Smooth muscle cell (in vitro differentiated cells): ENCODE measurements at regions not wholly inside any gene's neighbourhood (a gene's known extent, or its start where the extent isn't known, plus 50 kb on each side); places are given as distances from the start of the nearest gene placed in this dataset.

Experiments used
- DNase-seq: peaks from one replicate; lab custom pipeline; 2025; ENCODE audit not compliant: unreplicated experiment; lab: John Stamatoyannopoulos, UW
- H2AFZ ChIP-seq: fragments of 200-600 bp; sonication (generic); 2 replicates; pipeline ENCODE4 v1.6.0; 2016; ENCODE audit warnings: antibody characterized with exemption, low read depth, mild to moderate bottlenecking
- H3F3A ChIP-seq: fragments of 200-600 bp; sonication (generic); 2 replicates; pipeline ENCODE4 v1.6.0; 2017; ENCODE audit warnings: antibody characterized with exemption, low read depth
- H3K27ac ChIP-seq: fragments of 200-600 bp; sonication (generic); 2 replicates; pipeline ENCODE4 v1.5.1; 2016; ENCODE audit warnings: low read depth, mild to moderate bottlenecking
- H3K27me3 ChIP-seq: fragments of 200-600 bp; sonication (generic); 2 replicates; pipeline ENCODE4 v1.6.1; 2016; ENCODE audit warnings: low read depth, mild to moderate bottlenecking
- H3K36me3 ChIP-seq: fragments of 200-600 bp; sonication (generic); 2 replicates; pipeline ENCODE4 v1.5.1; 2016; ENCODE audit warnings: low read depth
- H3K4me1 ChIP-seq: fragments of 200-600 bp; sonication (generic); 2 replicates; pipeline ENCODE4 v1.5.1; 2016; ENCODE audit warnings: low read depth
- H3K4me2 ChIP-seq: fragments of 200-600 bp; sonication (generic); 2 replicates; pipeline ENCODE4 v1.6.0; 2016; ENCODE audit warnings: mild to moderate bottlenecking
- H3K4me3 ChIP-seq: fragments of 200-600 bp; sonication (generic); 2 replicates; pipeline ENCODE4 v1.5.1; 2016; ENCODE audit warnings: mild to moderate bottlenecking
- H3K79me2 ChIP-seq: fragments of 200-600 bp; sonication (generic); 2 replicates; pipeline ENCODE4 v1.6.0; 2016; ENCODE audit warnings: low read depth, mild to moderate bottlenecking
- H3K9ac ChIP-seq: fragments of 200-600 bp; sonication (generic); 2 replicates; pipeline ENCODE4 v1.6.0; 2016; ENCODE audit warnings: low read depth
- H3K9me3 ChIP-seq: fragments of 200-600 bp; sonication (generic); replicated peaks from 2 replicates; pipeline ENCODE4 v1.5.1; 2016; ENCODE audit warnings: low read depth
- H4K20me1 ChIP-seq: fragments of 200-600 bp; sonication (generic); 2 replicates; pipeline ENCODE4 v1.6.0; 2016; ENCODE audit warnings: low read depth
- WGBS: methylation state at CpG from one replicate; pipeline ENCODE4 v1.1.7; 2016; ENCODE audit warnings: low lambda C conversion rate; 5-methylcytosine and 5-hydroxymethylcytosine counted together
- TF ChIP-seq, protein P1 (sequence below): fragments of 200-600 bp; sonication (generic); IDR thresholded peaks from 2 replicates; pipeline ENCODE4 v1.5.1; 2017; ENCODE audit warnings: borderline replicate concordance, mild to moderate bottlenecking, antibody characterized with exemption; ENCODE audit not compliant: insufficient read depth, poor library complexity, severe bottlenecking

DNA sequence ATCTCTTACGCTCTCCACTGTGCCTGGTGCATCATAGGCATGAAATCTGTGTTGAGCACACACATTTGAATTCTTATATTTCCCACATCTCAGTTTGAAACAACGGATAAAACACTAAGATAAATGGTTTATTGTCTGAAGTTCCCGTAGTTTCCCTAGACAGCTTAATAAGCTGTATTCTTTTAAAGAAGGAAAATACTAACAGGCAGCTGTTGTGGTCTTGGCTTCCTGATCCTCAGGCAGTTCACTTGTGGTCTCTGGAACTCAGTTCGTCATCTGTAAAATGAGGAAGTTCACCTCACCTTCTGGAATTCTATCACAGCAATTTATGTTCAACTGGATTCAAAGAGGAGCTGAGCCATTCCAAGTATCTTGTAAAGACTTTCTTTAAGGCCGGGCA, 1805.6 kb upstream of the TENM3 start:
- H3K27me3 ChIP-seq, result no peaks in the 10 kb centered on the region
- H3K9me3 ChIP-seq, result no peaks in the 10 kb centered on the region
- TF ChIP-seq, protein P1, sequence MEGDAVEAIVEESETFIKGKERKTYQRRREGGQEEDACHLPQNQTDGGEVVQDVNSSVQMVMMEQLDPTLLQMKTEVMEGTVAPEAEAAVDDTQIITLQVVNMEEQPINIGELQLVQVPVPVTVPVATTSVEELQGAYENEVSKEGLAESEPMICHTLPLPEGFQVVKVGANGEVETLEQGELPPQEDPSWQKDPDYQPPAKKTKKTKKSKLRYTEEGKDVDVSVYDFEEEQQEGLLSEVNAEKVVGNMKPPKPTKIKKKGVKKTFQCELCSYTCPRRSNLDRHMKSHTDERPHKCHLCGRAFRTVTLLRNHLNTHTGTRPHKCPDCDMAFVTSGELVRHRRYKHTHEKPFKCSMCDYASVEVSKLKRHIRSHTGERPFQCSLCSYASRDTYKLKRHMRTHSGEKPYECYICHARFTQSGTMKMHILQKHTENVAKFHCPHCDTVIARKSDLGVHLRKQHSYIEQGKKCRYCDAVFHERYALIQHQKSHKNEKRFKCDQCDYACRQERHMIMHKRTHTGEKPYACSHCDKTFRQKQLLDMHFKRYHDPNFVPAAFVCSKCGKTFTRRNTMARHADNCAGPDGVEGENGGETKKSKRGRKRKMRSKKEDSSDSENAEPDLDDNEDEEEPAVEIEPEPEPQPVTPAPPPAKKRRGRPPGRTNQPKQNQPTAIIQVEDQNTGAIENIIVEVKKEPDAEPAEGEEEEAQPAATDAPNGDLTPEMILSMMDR, result no peak
- no peak overlapping the region for H2AFZ ChIP-seq
- H3F3A ChIP-seq, result no peaks in the 10 kb centered on the region
- no peaks in the 10 kb centered on the region for H3K4me1 ChIP-seq
- no peaks in the 10 kb centered on the region for H3K36me3 ChIP-seq
- no peak overlapping the region for H3K4me2 ChIP-seq
- H3K4me3 ChIP-seq, result no peak overlapping the region
- H4K20me1 ChIP-seq, result no peaks in the 10 kb centered on the region
- no peaks in the 10 kb centered on the region for H3K79me2 ChIP-seq
- no peak for DNase-seq
- H3K27ac ChIP-seq, result no peak overlapping the region
- 90% methylated on average over 5 of the region's 5 CpGs for WGBS
- no peak overlapping the region for H3K9ac ChIP-seq

GRCh38 chr4:180448306-180448705, 1794.9 kb upstream of the TENM3 start:
- WGBS, result 89% methylated on average over 1 of the region's 1 CpG

GRCh38 chr4:180449395-180449956, 1793.7 kb upstream of the TENM3 start:
- DNase-seq, result no peak
- Histone ChIP-seq H3K79me2 (no peaks in the 10 kb centered on the region), H3K27me3 (no peaks in the 10 kb centered on the region), H3K9me3 (no peaks in the 10 kb centered on the region), H3K4me2 (peak overlapping the region; percentile 87), H3K9ac (peak overlapping the region; percentile 47), H3F3A (no peaks in the 10 kb centered on the region), H3K4me3 (peak overlapping the region; percentile 49), H2AFZ (peak overlapping the region; percentile 100), H3K4me1 (peaks cover 5% of the 10 kb centered on the region), H3K27ac (no peak overlapping the region), H4K20me1 (no peaks in the 10 kb centered on the region), H3K36me3 (no peaks in the 10 kb centered on the region)
- TF ChIP-seq, protein P1, result peak; percentile 62
- WGBS, result 15% methylated on average over 6 of the region's 6 CpGs

More at GRCh38 chr4:180448306-180448705, 1794.9 kb upstream of the TENM3 start:
- Histone ChIP-seq H3K4me3 (no peak overlapping the region), H3K36me3 (no peaks in the 10 kb centered on the region), H3K79me2 (no peaks in the 10 kb centered on the region), H2AFZ (no peak overlapping the region), H3K27me3 (no peaks in the 10 kb centered on the region), H3K4me2 (no peak overlapping the region), H4K20me1 (no peaks in the 10 kb centered on the region), H3K9ac (no peak overlapping the region), H3K27ac (no peak overlapping the region), H3K9me3 (no peaks in the 10 kb centered on the region), H3K4me1 (peaks cover 5% of the 10 kb centered on the region), H3F3A (no peaks in the 10 kb centered on the region)
- TF ChIP-seq, protein P1, result no peak
- no peak for DNase-seq

GRCh38 chr4:180455226-180455625, 1788.0 kb upstream of the TENM3 start:
- H3K4me2 ChIP-seq, result no peak overlapping the region
- H4K20me1 ChIP-seq, result no peaks in the 10 kb centered on the region
- no peaks in the 10 kb centered on the region for H3K36me3 ChIP-seq
- no peaks in the 10 kb centered on the region for H3K27me3 ChIP-seq
- no peaks in the 10 kb centered on the region for H3K9me3 ChIP-seq
- TF ChIP-seq, protein P1, result no peak
- H3F3A ChIP-seq, result no peaks in the 10 kb centered on the region
- WGBS, result 57% methylated on average over 3 of the region's 3 CpGs
- no peaks in the 10 kb centered on the region for H3K4me1 ChIP-seq
- DNase-seq, result no peak
- no peak overlapping the region for H2AFZ ChIP-seq
- H3K4me3 ChIP-seq, result no peak overlapping the region
- H3K9ac ChIP-seq, result no peak overlapping the region
- H3K27ac ChIP-seq, result no peak overlapping the region
- H3K79me2 ChIP-seq, result no peaks in the 10 kb centered on the region
